HEK293T (cell line): ENCODE measurements at regions not wholly inside any gene's neighbourhood (a gene's known extent, or its start where the extent isn't known, plus 50 kb on each side); places are given as distances from the start of the nearest gene placed in this dataset.

Experiments
- ARNT ChIP-seq: fragments of 450-650 bp; IDR thresholded peaks from 2 replicates; pipeline ENCODE4 v1.6.1; 2017; ENCODE audit warnings: mild to moderate bottlenecking
- BHLHE40 ChIP-seq: fragments of 450-650 bp; IDR thresholded peaks from 2 replicates; pipeline ENCODE4 v1.6.1; 2016; ENCODE audit warnings: mild to moderate bottlenecking, moderate library complexity, borderline replicate concordance
- CTBP1 ChIP-seq: fragments of 450-650 bp; IDR thresholded peaks from 2 replicates; pipeline ENCODE4 v1.6.1; 2016; ENCODE audit warnings: borderline replicate concordance
- ELF4 ChIP-seq: fragments of 450-650 bp; IDR thresholded peaks from 2 replicates; pipeline ENCODE4 v1.6.1; 2017; ENCODE audit warnings: antibody characterized with exemption
- FOXK2 ChIP-seq: fragments of 450-650 bp; IDR thresholded peaks from 2 replicates; pipeline ENCODE4 v1.6.1; 2016; ENCODE audit warnings: mild to moderate bottlenecking
- FOXM1 ChIP-seq: fragments of 450-650 bp; IDR thresholded peaks from 2 replicates; pipeline ENCODE4 v1.6.1; 2017; ENCODE audit warnings: mild to moderate bottlenecking, borderline replicate concordance
- LEF1 ChIP-seq: fragments of 450-650 bp; IDR thresholded peaks from 2 replicates; pipeline ENCODE4 v1.6.1; 2017; ENCODE audit warnings: mild to moderate bottlenecking, borderline replicate concordance
- SP1 ChIP-seq: fragments of 450-650 bp; IDR thresholded peaks from 2 replicates; pipeline ENCODE4 v1.6.1; 2017
- SUZ12 ChIP-seq: fragments of 450-650 bp; IDR thresholded peaks from 2 replicates; pipeline ENCODE4 v1.6.1; 2016; ENCODE audit warnings: mild to moderate bottlenecking

DNA sequence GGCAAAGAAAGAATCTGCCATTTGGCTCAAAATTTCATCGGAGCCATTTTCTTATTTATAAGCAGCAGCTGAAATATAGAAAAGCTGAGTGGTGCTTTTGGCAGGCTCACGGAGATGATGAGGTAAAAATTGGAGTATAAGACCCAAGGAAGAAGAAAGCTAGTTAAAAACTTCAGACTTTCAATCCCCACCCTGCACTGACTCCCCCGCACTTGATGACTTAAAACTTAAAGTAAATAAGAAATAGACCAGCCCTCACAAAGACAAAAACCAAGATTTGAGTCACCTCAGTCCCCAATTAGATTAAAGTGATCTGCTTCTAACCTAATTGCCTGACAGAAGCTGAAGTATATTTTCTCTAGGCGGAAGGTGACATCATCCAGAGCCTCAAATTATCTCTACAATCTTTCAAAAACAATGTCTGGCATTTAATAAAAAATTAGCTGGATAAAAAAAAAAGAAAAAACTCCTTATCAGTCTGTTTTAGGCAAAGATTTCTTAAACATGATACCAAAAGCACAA, 124.0 kb upstream of the PJA2 start:
- TF ChIP-seq SUZ12: no peak
- no peak for TF ChIP-seq ELF4
- TF ChIP-seq SP1: no peak
- TF ChIP-seq ARNT: no peak
- TF ChIP-seq FOXM1: no peak
- TF ChIP-seq BHLHE40: no peak
- TF ChIP-seq LEF1: no peak
- no peak for TF ChIP-seq FOXK2
- no peak for TF ChIP-seq CTBP1
